ENCODE measurements at regions not wholly inside any gene's neighbourhood (a gene's known extent, or its start where the extent isn't known, plus 50 kb on each side); places are given as distances from the start of the nearest gene placed in this dataset.

- TF ChIP-seq CTCF (optimal IDR thresholded peaks at IDR 0.05 in 1 of 3, IDR thresholded peaks at IDR 0.05 in 1 of 3, conservative IDR thresholded peaks at IDR 0.05 in 1 of 3; ENCODE audit: extremely low read depth in 1 of 3, insufficient read depth in 2 of 3, low read length in 3 of 3) = no peak
- no peak for TF ChIP-seq EZH2 (IDR thresholded peaks at IDR 0.05; ENCODE audit: low read length)
Measured at GRCh38 chr10:62979921-62980320, 153.2 kb upstream of the NRBF2 start.

Measured in keratinocyte (primary cell).